ENCODE measurements at regions not wholly inside any gene's neighbourhood (a gene's known extent, or its start where the extent isn't known, plus 50 kb on each side); places are given as distances from the start of the nearest gene placed in this dataset.
"Not testable (repeated sequence)": the region's sequence is repeated elsewhere in the genome, so short reads cannot be mapped to it uniquely, and the experiment has no call there.

GRCh38 chr16:21347538-21347937 is 69.4 kb upstream of the CRYM start:
- not testable (repeated sequence) for TF ChIP-seq CTCF, POLR2A, EP300 (IDR thresholded peaks at IDR 0.05)
